ENCODE measurements at regions not wholly inside any gene's neighbourhood (a gene's known extent, or its start where the extent isn't known, plus 50 kb on each side); places are given as distances from the start of the nearest gene placed in this dataset.
A peak's percentile ranks its signal among the peaks of the same experiment; 100 is the strongest.

GRCh38 chr3:10708216-10708893 lies 107.7 kb upstream of the SLC6A11 start (continued):
- no peak for TF ChIP-seq ZNF462 (CRISPR knock-in tag; IDR thresholded peaks at IDR 0.05)
- TF ChIP-seq CTCF (conservative IDR thresholded peaks at IDR 0.05; ENCODE audit: low read depth in 2 of 2) = no peak
- TF ChIP-seq ZNF331 (CRISPR knock-in tag; IDR thresholded peaks at IDR 0.05; ENCODE audit: low read depth) = no peak
- TF ChIP-seq EZH2phosphoT487 (IDR thresholded peaks at IDR 0.05; ENCODE audit: unreplicated experiment) = no peak
- TF ChIP-seq NANOG (IDR thresholded peaks at IDR 0.05; ENCODE audit: borderline replicate concordance) = no peak

- no peak overlapping the region for H3K4me2 ChIP-seq
These were observed 106.8 kb upstream of the SLC6A11 start for GRCh38 chr3:10709110-10709781.

More at GRCh38 chr3:10709110-10709781, 106.8 kb upstream of the SLC6A11 start:
- Histone ChIP-seq H3K9me2 (ENCODE audit: insufficient read depth) (no peaks in the 10 kb centered on the region), H3K36me3 (ENCODE audit: insufficient read depth) (no peaks in the 10 kb centered on the region), H4K20me1 (replicated peaks; ENCODE audit: insufficient read depth) (no peaks in the 10 kb centered on the region; the same call in 1 of the 2 replicates), H3K4me1 (ENCODE audit: insufficient read depth) (no peaks in the 10 kb centered on the region), H3K4me3 (no peak overlapping the region), H3K27me3 (ENCODE audit: insufficient read depth) (peaks cover 48% of the 10 kb centered on the region), H3K79me2 (replicated peaks; ENCODE audit: insufficient read depth) (no peaks in the 10 kb centered on the region), H3K27ac (ENCODE audit: low read depth) (no peak overlapping the region), H2AFZ (no peak overlapping the region), H3F3A (replicated peaks; ENCODE audit: low read depth) (no peaks in the 10 kb centered on the region)
- peak overlapping the region; percentile 31 for H3K4me3 Mint-ChIP-seq
- no peak overlapping the region for H3K27ac Mint-ChIP-seq
- no peak for TF ChIP-seq ETS1 (IDR thresholded peaks at IDR 0.05)
- peak in 1 of 2 experiments; percentile 58; a peak in 2 of 4 replicates for TF ChIP-seq CTCF (conservative IDR thresholded peaks at IDR 0.05; ENCODE audit: low read depth in 2 of 2)
- no peak for TF ChIP-seq POLR2AphosphoS5 (IDR thresholded peaks at IDR 0.05; ENCODE audit: low read depth)
- no peak for TF ChIP-seq EZH2 (IDR thresholded peaks at IDR 0.05; ENCODE audit: low read depth, unreplicated experiment)
- TF ChIP-seq JUNB (IDR thresholded peaks at IDR 0.05; ENCODE audit: unreplicated experiment) = no peak
- TF ChIP-seq STAT1 (IDR thresholded peaks at IDR 0.05; ENCODE audit: unreplicated experiment) = no peak
- no peak for TF ChIP-seq EZH2phosphoT487 (IDR thresholded peaks at IDR 0.05; ENCODE audit: unreplicated experiment)
- H3K36me3 Mint-ChIP-seq (ENCODE audit: low read depth) = no peaks in the 10 kb centered on the region; the same call in 2 of the 3 replicates
- peaks cover 8% of the 10 kb centered on the region for H3K9me3 Mint-ChIP-seq
- ATAC-seq = no peak; the same call in 2 of the 3 replicates
- no peak for DNase-seq (ENCODE audit: low spot score)
- peaks cover 33% of the 10 kb centered on the region for H3K27me3 Mint-ChIP-seq (ENCODE audit: insufficient read depth, low read depth, poor library complexity)
- peaks cover 11% of the 10 kb centered on the region for H3K4me1 Mint-ChIP-seq
